ENCODE measurements at regions not wholly inside any gene's neighbourhood (a gene's known extent, or its start where the extent isn't known, plus 50 kb on each side); places are given as distances from the start of the nearest gene placed in this dataset.

DNA sequence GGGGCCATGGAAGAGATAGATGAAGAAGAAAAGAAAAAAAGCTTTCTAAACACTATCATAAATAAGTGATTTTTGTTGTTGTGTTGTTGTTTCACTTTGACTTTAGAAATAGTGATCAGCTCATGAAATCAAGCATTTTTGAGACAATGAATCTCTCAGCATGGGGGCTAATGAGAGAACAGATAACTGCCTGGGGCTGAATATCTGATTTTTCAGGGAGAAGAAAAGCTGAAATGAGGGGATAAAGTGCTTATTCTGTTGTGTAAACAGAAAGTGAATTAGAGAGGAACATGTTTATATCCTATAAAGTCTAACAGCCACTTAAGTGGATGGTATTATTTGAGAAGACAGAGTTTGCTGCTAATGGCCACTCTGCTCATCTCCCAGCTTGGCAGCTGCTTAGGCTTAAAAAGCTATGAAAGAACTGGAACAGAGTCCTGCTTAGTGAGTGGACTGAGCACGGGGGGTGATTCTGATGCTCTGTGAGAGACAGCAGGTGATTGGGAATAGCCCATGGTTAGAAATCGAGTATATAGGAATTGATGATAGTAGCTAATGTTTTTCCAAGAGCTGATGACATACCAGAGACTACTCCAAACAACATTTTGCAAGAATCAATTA lies 646.1 kb upstream of the TMEM132C start:
- no peak for DNase-seq (ENCODE audit: low read depth in 1 of 2, low spot score in 1 of 2)
- no peak overlapping the region for H3K4me3 ChIP-seq
- no peaks in the 10 kb centered on the region for H3K27me3 ChIP-seq
- H3K9me3 ChIP-seq (ENCODE audit: low read depth): no peaks in the 10 kb centered on the region
- TF ChIP-seq, protein P1, sequence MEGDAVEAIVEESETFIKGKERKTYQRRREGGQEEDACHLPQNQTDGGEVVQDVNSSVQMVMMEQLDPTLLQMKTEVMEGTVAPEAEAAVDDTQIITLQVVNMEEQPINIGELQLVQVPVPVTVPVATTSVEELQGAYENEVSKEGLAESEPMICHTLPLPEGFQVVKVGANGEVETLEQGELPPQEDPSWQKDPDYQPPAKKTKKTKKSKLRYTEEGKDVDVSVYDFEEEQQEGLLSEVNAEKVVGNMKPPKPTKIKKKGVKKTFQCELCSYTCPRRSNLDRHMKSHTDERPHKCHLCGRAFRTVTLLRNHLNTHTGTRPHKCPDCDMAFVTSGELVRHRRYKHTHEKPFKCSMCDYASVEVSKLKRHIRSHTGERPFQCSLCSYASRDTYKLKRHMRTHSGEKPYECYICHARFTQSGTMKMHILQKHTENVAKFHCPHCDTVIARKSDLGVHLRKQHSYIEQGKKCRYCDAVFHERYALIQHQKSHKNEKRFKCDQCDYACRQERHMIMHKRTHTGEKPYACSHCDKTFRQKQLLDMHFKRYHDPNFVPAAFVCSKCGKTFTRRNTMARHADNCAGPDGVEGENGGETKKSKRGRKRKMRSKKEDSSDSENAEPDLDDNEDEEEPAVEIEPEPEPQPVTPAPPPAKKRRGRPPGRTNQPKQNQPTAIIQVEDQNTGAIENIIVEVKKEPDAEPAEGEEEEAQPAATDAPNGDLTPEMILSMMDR (IDR thresholded peaks at IDR 0.05; ENCODE audit: low read depth, low read length): no peak
- H3K36me3 ChIP-seq: no peaks in the 10 kb centered on the region
- no peak overlapping the region for H3K27ac ChIP-seq
- H3K4me1 ChIP-seq (ENCODE audit: low read depth): peaks cover 5% of the 10 kb centered on the region

GRCh38 chr12:127621366-127621765 lies 645.6 kb upstream of the TMEM132C start:
- DNase-seq (ENCODE audit: low read depth in 1 of 2, low spot score in 1 of 2): peak in 1 of 2 donors; percentile 14
- peaks cover 5% of the 10 kb centered on the region for H3K4me1 ChIP-seq (ENCODE audit: low read depth)
- no peak overlapping the region for H3K27ac ChIP-seq
- H3K9me3 ChIP-seq (ENCODE audit: low read depth): no peaks in the 10 kb centered on the region
- no peak overlapping the region for H3K4me3 ChIP-seq
- TF ChIP-seq, protein P1 (IDR thresholded peaks at IDR 0.05; ENCODE audit: low read depth, low read length): no peak
- H3K36me3 ChIP-seq: no peaks in the 10 kb centered on the region
- no peaks in the 10 kb centered on the region for H3K27me3 ChIP-seq

DNA sequence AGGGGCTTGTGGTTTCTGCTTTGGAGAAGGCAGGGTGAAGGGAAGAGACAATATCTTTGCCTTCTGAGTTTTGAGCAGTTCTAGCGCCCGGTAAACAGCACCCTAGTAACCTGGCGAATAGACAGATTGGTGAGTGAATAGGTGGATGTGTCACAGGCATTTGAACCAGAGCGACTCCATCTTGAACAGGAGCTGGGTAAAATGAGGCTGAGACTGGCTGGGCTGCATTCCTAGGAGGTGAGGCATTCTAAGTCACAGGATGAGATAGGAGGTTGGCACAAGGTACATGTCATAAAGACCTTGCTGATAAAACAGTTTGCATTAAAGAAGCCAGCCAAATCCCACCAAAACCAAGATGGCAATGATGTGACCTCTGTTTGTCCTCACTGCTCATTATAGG lies 643.6 kb upstream of the TMEM132C start:
- H3K4me3 ChIP-seq: no peak overlapping the region
- TF ChIP-seq, protein P1 (IDR thresholded peaks at IDR 0.05; ENCODE audit: low read depth, low read length): no peak
- DNase-seq (ENCODE audit: low read depth in 1 of 2, low spot score in 1 of 2): no peak
- H3K27me3 ChIP-seq: no peaks in the 10 kb centered on the region
- H3K9me3 ChIP-seq (ENCODE audit: low read depth): no peaks in the 10 kb centered on the region
- H3K4me1 ChIP-seq (ENCODE audit: low read depth): peaks cover 5% of the 10 kb centered on the region
- no peak overlapping the region for H3K27ac ChIP-seq
- no peaks in the 10 kb centered on the region for H3K36me3 ChIP-seq

GRCh38 chr12:127625176-127625771 lies 641.7 kb upstream of the TMEM132C start:
- peaks cover 3% of the 10 kb centered on the region for H3K4me1 ChIP-seq (ENCODE audit: low read depth)
- H3K36me3 ChIP-seq: no peaks in the 10 kb centered on the region
- H3K27ac ChIP-seq: no peak overlapping the region
- no peaks in the 10 kb centered on the region for H3K9me3 ChIP-seq (ENCODE audit: low read depth)
- H3K27me3 ChIP-seq: no peaks in the 10 kb centered on the region
- TF ChIP-seq, protein P1 (IDR thresholded peaks at IDR 0.05; ENCODE audit: low read depth, low read length): no peak
- no peak for DNase-seq (ENCODE audit: low read depth in 1 of 2, low spot score in 1 of 2)
- no peak overlapping the region for H3K4me3 ChIP-seq

GRCh38 chr12:127628645-127629044 lies 638.3 kb upstream of the TMEM132C start:
- TF ChIP-seq, protein P1 (IDR thresholded peaks at IDR 0.05; ENCODE audit: low read depth, low read length): no peak
- no peaks in the 10 kb centered on the region for H3K36me3 ChIP-seq
- no peak overlapping the region for H3K4me3 ChIP-seq
- H3K9me3 ChIP-seq (ENCODE audit: low read depth): no peaks in the 10 kb centered on the region
- H3K27ac ChIP-seq: no peak overlapping the region
- no peaks in the 10 kb centered on the region for H3K27me3 ChIP-seq
- H3K4me1 ChIP-seq (ENCODE audit: low read depth): no peaks in the 10 kb centered on the region
- DNase-seq (ENCODE audit: low read depth in 1 of 2, low spot score in 1 of 2): no peak
